Neuron (in vitro differentiated cells): ENCODE measurements at regions not wholly inside any gene's neighbourhood (a gene's known extent, or its start where the extent isn't known, plus 50 kb on each side); places are given as distances from the start of the nearest gene placed in this dataset.

ENCODE experiments used
- H2AFZ ChIP-seq: one replicate; pipeline ENCODE4 v1.6.1; 2013; ENCODE audit warnings: low read depth, mild to moderate bottlenecking, inconsistent platforms, low read length, moderate library complexity
- H3K27me3 ChIP-seq: one replicate; pipeline ENCODE4 v1.6.1; 2013; ENCODE audit warnings: low read length; ENCODE audit not compliant: insufficient read depth
- H3K36me3 ChIP-seq: one replicate; pipeline ENCODE4 v1.6.1; 2013; ENCODE audit warnings: low read length; ENCODE audit not compliant: insufficient read depth
- H3K4me1 ChIP-seq: one replicate; pipeline ENCODE4 v1.6.1; 2013; ENCODE audit warnings: low read length; ENCODE audit not compliant: insufficient read depth
- H3K4me3 ChIP-seq: 2 replicates; pipeline ENCODE4 v1.5.1; 2013; ENCODE audit warnings: mild to moderate bottlenecking, low read length, moderate library complexity
- H3K9me3 ChIP-seq: one replicate; pipeline ENCODE4 v1.6.1; 2013; ENCODE audit warnings: low read length

GRCh38 chr13:73767747-73768315 is 366.4 kb downstream of the KLF12 start:
- Histone ChIP-seq H3K27me3 (no peaks in the 10 kb centered on the region), H3K4me3 (no peak overlapping the region), H3K4me1 (peaks cover 35% of the 10 kb centered on the region), H3K9me3 (no peaks in the 10 kb centered on the region), H2AFZ (no peak overlapping the region), H3K36me3 (peaks cover 4% of the 10 kb centered on the region)

- H3K36me3 ChIP-seq: peaks cover 5% of the 10 kb centered on the region
- no peaks in the 10 kb centered on the region for H3K9me3 ChIP-seq
- no peak overlapping the region for H2AFZ ChIP-seq
- H3K4me1 ChIP-seq: peaks cover 35% of the 10 kb centered on the region
- no peaks in the 10 kb centered on the region for H3K27me3 ChIP-seq
- no peak overlapping the region for H3K4me3 ChIP-seq
Observed at GRCh38 chr13:73767191-73767741, 366.9 kb downstream of the KLF12 start.

DNA sequence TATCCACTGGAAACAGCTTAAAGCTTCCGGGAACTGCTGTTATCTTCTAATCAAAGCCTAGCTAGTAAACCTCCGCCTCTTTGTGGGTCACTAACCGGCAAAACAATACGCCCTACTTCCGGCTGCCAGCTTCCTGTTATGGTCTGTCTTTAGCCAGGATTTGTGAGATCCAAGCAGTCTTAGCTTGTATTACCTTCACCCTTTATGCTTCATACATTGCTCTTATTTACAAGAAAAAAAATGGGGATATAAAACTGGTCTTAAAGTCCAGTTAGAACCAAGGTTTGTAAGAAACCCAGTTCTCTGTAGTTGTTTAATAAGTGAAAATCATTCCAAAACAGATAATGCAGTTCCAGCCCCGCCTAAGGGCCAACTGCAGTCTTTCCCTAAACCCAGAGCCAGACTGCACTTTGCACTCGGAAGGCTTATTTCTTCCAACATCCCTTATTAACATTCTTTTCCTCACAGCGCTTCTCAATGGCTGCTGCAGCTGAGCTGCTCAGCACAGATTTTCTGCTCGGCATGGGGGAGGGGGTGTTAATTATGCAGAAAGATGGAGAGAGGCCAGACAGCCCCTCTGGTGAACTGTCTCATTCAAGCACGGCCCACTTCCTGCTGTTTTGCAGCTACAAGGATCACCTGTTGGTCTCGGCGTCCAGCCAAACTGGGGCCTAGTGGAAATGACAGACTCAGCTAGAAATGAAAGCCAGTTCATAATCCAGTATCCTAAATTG is 368.4 kb downstream of the KLF12 start:
- peaks cover 35% of the 10 kb centered on the region for H3K4me1 ChIP-seq

GRCh38 chr13:73759434-73759833 is 374.8 kb downstream of the KLF12 start:
- peaks cover 4% of the 10 kb centered on the region for H3K4me1 ChIP-seq
- no peaks in the 10 kb centered on the region for H3K9me3 ChIP-seq
- no peaks in the 10 kb centered on the region for H3K27me3 ChIP-seq
- peaks cover 11% of the 10 kb centered on the region for H3K36me3 ChIP-seq
- H3K4me3 ChIP-seq: no peak overlapping the region
- no peak overlapping the region for H2AFZ ChIP-seq

More for the DNA sequence above, 368.4 kb downstream of the KLF12 start:
- Histone ChIP-seq H2AFZ (peak overlapping the region; percentile 35), H3K9me3 (no peaks in the 10 kb centered on the region), H3K36me3 (peaks cover 11% of the 10 kb centered on the region), H3K4me3 (peak overlapping the region; percentile 57), H3K27me3 (no peaks in the 10 kb centered on the region)

DNA sequence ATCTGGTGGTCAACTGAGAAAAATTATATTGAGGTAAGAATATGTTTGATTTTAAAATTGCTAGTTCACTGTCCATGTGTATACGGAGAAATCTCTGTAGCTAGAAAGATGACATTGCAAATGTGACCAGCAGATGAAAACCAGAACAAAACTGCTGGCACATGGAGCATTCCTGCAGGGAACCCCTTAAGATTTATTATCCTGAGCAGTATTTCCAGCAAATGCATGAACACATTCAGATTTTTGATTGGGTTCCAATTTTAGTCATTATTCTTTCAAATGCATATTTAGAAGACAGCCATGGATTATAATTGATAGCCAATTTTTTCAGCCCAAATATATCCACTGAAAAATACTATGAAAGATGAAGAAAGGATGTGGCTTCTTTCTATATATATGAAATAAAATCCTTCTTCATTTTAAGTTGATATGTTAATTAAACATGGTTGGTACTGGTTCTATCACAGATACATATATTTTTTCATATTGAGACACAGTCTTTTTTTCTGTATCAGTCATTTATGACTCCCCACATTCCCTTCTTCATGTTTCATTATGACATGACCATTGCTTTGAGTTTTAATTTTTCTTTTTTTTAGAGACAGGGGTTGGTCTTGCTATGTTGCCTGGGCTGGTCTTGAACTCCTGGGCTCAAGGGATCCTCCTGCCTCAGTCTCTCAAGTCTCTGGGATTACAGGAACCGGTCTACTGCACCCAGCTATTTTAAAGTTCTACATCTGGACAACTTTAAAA is 376.5 kb downstream of the KLF12 start:
- Histone ChIP-seq H3K4me1 (peaks cover 4% of the 10 kb centered on the region), H2AFZ (no peak overlapping the region), H3K27me3 (no peaks in the 10 kb centered on the region), H3K4me3 (no peak overlapping the region), H3K36me3 (peaks cover 7% of the 10 kb centered on the region), H3K9me3 (no peaks in the 10 kb centered on the region)

GRCh38 chr13:73754727-73755292 is 379.4 kb downstream of the KLF12 start:
- Histone ChIP-seq H3K4me1 (peaks cover 4% of the 10 kb centered on the region), H3K27me3 (no peaks in the 10 kb centered on the region), H3K36me3 (no peaks in the 10 kb centered on the region), H3K4me3 (no peak overlapping the region), H2AFZ (no peak overlapping the region), H3K9me3 (no peaks in the 10 kb centered on the region)

DNA sequence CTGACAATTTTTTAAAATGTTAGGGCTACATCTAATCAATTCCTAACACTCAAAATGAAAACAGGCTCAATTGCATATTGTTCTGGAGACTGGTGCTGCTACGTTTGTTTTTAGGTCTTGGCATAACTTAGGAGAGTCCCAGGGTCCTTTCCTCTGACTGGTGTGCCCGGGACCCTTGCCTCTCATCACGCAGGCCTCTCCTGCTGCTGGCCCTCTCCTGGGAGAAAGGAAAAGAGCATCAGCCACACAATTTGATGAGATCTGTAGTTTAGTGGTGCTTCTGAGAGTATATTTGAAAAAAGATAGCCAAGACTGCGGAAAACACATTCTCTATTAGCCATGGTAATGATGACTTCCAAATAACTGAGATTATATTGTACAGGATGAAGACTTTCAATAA is 380.0 kb downstream of the KLF12 start:
- no peaks in the 10 kb centered on the region for H3K27me3 ChIP-seq
- no peak overlapping the region for H2AFZ ChIP-seq
- H3K4me3 ChIP-seq: no peak overlapping the region
- H3K36me3 ChIP-seq: no peaks in the 10 kb centered on the region
- no peaks in the 10 kb centered on the region for H3K9me3 ChIP-seq
- H3K4me1 ChIP-seq: peaks cover 4% of the 10 kb centered on the region

DNA sequence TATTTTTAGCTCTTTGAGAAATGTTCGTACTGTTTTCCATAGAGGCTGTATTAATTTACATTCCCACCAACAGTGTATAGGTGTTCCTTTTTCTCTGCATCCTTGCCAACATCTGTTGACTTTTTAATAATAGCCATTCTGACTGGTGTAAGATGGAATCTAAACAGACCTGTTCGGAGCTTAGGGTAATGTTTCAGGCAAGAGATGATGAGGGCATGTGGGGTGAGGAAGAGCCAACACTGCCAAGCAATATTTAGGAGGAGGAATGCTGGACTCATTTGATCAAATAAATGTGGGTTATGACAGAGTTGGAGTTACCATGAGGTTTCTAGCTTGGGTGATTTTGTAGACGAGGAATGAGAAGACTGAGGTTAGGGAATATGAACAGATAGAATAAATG is 382.9 kb downstream of the KLF12 start:
- Histone ChIP-seq H3K4me3 (no peak overlapping the region), H3K27me3 (no peaks in the 10 kb centered on the region), H3K4me1 (peaks cover 4% of the 10 kb centered on the region), H2AFZ (no peak overlapping the region), H3K9me3 (no peaks in the 10 kb centered on the region), H3K36me3 (peaks cover 8% of the 10 kb centered on the region)

GRCh38 chr13:73748404-73748803 is 385.8 kb downstream of the KLF12 start:
- Histone ChIP-seq H2AFZ (no peak overlapping the region), H3K4me1 (no peaks in the 10 kb centered on the region), H3K4me3 (no peak overlapping the region), H3K36me3 (peaks cover 8% of the 10 kb centered on the region), H3K9me3 (no peaks in the 10 kb centered on the region), H3K27me3 (no peaks in the 10 kb centered on the region)

- Histone ChIP-seq H3K36me3 (peaks cover 8% of the 10 kb centered on the region), H3K27me3 (no peaks in the 10 kb centered on the region), H2AFZ (no peak overlapping the region), H3K9me3 (no peaks in the 10 kb centered on the region), H3K4me3 (no peak overlapping the region), H3K4me1 (no peaks in the 10 kb centered on the region)
Observed at GRCh38 chr13:73745190-73745589, 389.0 kb downstream of the KLF12 start.

DNA sequence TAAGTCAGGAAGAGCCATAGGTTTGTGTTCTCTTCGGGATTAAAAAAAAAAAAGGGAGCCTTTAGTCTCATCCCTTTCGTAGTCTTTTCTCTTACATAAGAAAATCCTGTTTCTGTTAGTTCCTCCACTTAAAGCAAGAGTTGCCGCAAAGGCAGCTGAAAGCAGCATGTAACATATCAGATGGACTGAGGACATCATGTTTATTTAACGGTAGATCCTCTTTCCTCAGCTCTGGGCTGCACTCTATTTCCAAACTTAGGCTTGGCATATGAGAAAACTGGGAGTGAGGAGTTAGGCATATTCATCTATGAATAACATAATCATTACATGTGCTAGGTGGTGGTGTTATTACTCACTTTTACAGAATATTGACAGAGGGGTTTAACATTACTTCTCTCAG is 391.2 kb downstream of the KLF12 start:
- H3K9me3 ChIP-seq: no peaks in the 10 kb centered on the region
- no peaks in the 10 kb centered on the region for H3K27me3 ChIP-seq
- no peak overlapping the region for H3K4me3 ChIP-seq
- no peaks in the 10 kb centered on the region for H3K4me1 ChIP-seq
- H2AFZ ChIP-seq: no peak overlapping the region
- H3K36me3 ChIP-seq: no peaks in the 10 kb centered on the region

GRCh38 chr13:73741742-73742141 is 392.5 kb downstream of the KLF12 start:
- Histone ChIP-seq H3K4me3 (no peak overlapping the region), H3K9me3 (no peaks in the 10 kb centered on the region), H3K27me3 (no peaks in the 10 kb centered on the region), H3K4me1 (no peaks in the 10 kb centered on the region), H2AFZ (no peak overlapping the region), H3K36me3 (no peaks in the 10 kb centered on the region)

DNA sequence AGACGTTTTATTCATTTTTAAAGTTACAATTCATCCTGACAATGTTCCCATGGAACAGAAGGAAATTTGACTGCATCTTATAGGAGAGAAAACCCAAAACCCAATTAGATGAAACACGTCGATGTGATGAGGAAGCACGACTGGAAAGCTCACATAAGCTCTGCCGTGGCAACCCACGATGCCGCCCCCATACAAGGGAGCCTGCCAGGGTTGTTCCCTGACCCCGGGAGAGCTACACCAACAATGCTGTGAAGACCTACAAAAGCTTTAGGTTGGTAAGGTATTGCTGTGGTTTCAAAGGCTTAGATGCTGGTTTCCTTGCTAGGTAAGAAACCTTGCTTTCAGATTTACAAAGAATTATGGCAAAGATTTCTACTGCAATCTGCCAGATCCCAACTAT is 393.1 kb downstream of the KLF12 start:
- H3K4me1 ChIP-seq: no peaks in the 10 kb centered on the region
- H3K27me3 ChIP-seq: no peaks in the 10 kb centered on the region
- no peak overlapping the region for H3K4me3 ChIP-seq
- no peaks in the 10 kb centered on the region for H3K9me3 ChIP-seq
- H2AFZ ChIP-seq: no peak overlapping the region
- H3K36me3 ChIP-seq: no peaks in the 10 kb centered on the region
